Islet precursor cell (in vitro differentiated cells): ENCODE measurements at regions not wholly inside any gene's neighbourhood (a gene's known extent, or its start where the extent isn't known, plus 50 kb on each side); places are given as distances from the start of the nearest gene placed in this dataset.

Experiments used
- DNase-seq: peaks from one replicate; pipeline ENCODE4 v3.0.0-alpha.2; 2018

- no peak for DNase-seq
Measured at GRCh38 chr20:7818477-7818876, 121.8 kb downstream of the HAO1 start.

GRCh38 chr20:7820897-7821296 lies 119.4 kb downstream of the HAO1 start:
- no peak for DNase-seq

GRCh38 chr20:7822772-7823171 lies 117.5 kb downstream of the HAO1 start:
- no peak for DNase-seq

GRCh38 chr20:7828437-7828836 lies 111.8 kb downstream of the HAO1 start:
- no peak for DNase-seq

- DNase-seq, result no peak
Measured at GRCh38 chr20:7829031-7829430, 111.2 kb downstream of the HAO1 start.

GRCh38 chr20:7829776-7830175 lies 110.5 kb downstream of the HAO1 start:
- no peak for DNase-seq
